ENCODE measurements at regions not wholly inside any gene's neighbourhood (a gene's known extent, or its start where the extent isn't known, plus 50 kb on each side); places are given as distances from the start of the nearest gene placed in this dataset.

DNA sequence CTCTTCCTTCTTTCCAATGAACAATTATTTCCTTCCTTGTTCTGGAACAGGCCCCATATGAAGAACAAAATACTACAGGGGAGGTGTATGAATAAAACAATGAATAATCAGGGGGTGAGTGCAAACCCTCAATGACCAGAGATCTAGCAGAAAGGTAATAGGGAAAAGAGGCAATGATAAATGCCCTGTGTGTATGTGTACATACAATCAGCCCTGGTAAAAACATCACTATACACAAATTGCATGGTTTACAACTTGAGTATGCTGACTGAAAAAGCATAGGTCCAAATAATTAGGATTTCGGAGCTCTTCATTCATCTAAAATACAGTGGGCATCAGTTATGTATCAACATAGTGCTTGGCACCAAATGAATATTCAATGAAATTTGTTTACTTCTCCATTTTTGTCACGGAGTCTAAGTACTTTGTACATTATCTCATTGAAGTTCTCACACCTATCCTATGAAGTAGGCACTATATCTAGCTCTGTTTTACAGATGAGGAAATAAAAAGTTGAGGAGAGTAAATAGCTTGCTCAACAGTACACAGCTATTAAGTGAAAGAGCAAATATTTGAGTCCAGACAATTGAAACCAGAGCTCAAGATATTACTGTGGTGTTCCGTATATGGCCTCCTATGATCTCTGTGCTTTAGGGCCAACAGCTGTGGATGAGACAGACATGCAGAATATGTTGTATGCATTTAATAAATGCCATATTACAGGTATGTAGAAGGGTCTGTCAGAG, 1065.4 kb downstream of the SORCS3 start:
- TF ChIP-seq EZH2phosphoT487 (IDR thresholded peaks at IDR 0.05; ENCODE audit: low read length) = no peak
- no peak for TF ChIP-seq EZH2 (optimal IDR thresholded peaks at IDR 0.05; ENCODE audit: low read depth, low read length)
- TF ChIP-seq, protein P1, sequence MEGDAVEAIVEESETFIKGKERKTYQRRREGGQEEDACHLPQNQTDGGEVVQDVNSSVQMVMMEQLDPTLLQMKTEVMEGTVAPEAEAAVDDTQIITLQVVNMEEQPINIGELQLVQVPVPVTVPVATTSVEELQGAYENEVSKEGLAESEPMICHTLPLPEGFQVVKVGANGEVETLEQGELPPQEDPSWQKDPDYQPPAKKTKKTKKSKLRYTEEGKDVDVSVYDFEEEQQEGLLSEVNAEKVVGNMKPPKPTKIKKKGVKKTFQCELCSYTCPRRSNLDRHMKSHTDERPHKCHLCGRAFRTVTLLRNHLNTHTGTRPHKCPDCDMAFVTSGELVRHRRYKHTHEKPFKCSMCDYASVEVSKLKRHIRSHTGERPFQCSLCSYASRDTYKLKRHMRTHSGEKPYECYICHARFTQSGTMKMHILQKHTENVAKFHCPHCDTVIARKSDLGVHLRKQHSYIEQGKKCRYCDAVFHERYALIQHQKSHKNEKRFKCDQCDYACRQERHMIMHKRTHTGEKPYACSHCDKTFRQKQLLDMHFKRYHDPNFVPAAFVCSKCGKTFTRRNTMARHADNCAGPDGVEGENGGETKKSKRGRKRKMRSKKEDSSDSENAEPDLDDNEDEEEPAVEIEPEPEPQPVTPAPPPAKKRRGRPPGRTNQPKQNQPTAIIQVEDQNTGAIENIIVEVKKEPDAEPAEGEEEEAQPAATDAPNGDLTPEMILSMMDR (IDR thresholded peaks at IDR 0.05; ENCODE audit: low read length) = no peak
- Histone ChIP-seq H3K4me2 (ENCODE audit: low read depth, low read length) (no peak overlapping the region), H3K9me2 (replicated peaks; ENCODE audit: insufficient read depth, low read length) (no peaks in the 10 kb centered on the region), H3F3A (ENCODE audit: insufficient read depth, low read length) (no peaks in the 10 kb centered on the region), H3K36me3 (replicated peaks; ENCODE audit: insufficient read depth, low read length) (no peaks in the 10 kb centered on the region), H3K4me1 (ENCODE audit: low read length) (no peaks in the 10 kb centered on the region), H3K27ac (ENCODE audit: low read length) (no peak overlapping the region), H3K4me3 (ENCODE audit: low read length) (no peak overlapping the region), H2AFZ (ENCODE audit: low read length) (no peak overlapping the region), H3K9me3 (replicated peaks; ENCODE audit: insufficient read depth, low read length) (no peaks in the 10 kb centered on the region), H3K9ac (ENCODE audit: low read length) (no peak overlapping the region), H3K79me2 (ENCODE audit: low read length) (no peaks in the 10 kb centered on the region), H3K27me3 (replicated peaks; ENCODE audit: insufficient read depth, low read length) (no peaks in the 10 kb centered on the region), H4K20me1 (ENCODE audit: insufficient read depth, low read length) (no peaks in the 10 kb centered on the region)
- DNase-seq = no peak

GRCh38 chr10:105702211-105702610, 1061.1 kb downstream of the SORCS3 start:
- H3K27ac ChIP-seq (ENCODE audit: low read length) = no peak overlapping the region
- H3K36me3 ChIP-seq (replicated peaks; ENCODE audit: insufficient read depth, low read length) = no peaks in the 10 kb centered on the region
- no peak overlapping the region for H3K4me3 ChIP-seq (ENCODE audit: low read length)
- no peaks in the 10 kb centered on the region for H4K20me1 ChIP-seq (ENCODE audit: insufficient read depth, low read length)
- no peak for DNase-seq
- no peaks in the 10 kb centered on the region for H3F3A ChIP-seq (ENCODE audit: insufficient read depth, low read length)
- H3K9ac ChIP-seq (ENCODE audit: low read length) = no peak overlapping the region
- H3K27me3 ChIP-seq (replicated peaks; ENCODE audit: insufficient read depth, low read length) = no peaks in the 10 kb centered on the region
- no peak overlapping the region for H2AFZ ChIP-seq (ENCODE audit: low read length)
- no peaks in the 10 kb centered on the region for H3K79me2 ChIP-seq (ENCODE audit: low read length)
- no peaks in the 10 kb centered on the region for H3K9me2 ChIP-seq (replicated peaks; ENCODE audit: insufficient read depth, low read length)
- H3K4me2 ChIP-seq (ENCODE audit: low read depth, low read length) = no peak overlapping the region
- no peak for TF ChIP-seq EZH2phosphoT487 (IDR thresholded peaks at IDR 0.05; ENCODE audit: low read length)
- TF ChIP-seq, protein P1 (IDR thresholded peaks at IDR 0.05; ENCODE audit: low read length) = no peak
- no peak for TF ChIP-seq EZH2 (optimal IDR thresholded peaks at IDR 0.05; ENCODE audit: low read depth, low read length)
- H3K4me1 ChIP-seq (ENCODE audit: low read length) = no peaks in the 10 kb centered on the region
- no peaks in the 10 kb centered on the region for H3K9me3 ChIP-seq (replicated peaks; ENCODE audit: insufficient read depth, low read length)

DNA sequence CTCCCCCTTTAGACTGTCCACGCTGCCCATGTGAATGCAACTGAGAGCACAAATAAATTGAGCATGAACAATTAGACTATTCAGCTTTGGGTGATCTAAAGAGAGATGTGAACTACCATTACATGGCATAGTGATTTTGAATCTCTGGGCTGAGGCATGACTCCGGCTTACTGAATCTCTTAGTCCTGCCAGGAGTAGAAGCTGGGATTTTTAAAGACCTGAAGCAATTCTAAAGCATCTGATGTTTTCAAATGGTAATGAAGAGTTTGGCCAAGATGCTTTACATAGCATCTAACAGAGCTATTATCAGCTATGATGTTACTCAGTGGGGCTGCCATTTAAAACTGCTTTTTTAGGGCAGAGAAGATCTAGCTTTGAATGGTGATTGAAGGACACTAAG, 1059.1 kb downstream of the SORCS3 start:
- H3K9me2 ChIP-seq (replicated peaks; ENCODE audit: insufficient read depth, low read length) = no peaks in the 10 kb centered on the region
- H3K36me3 ChIP-seq (replicated peaks; ENCODE audit: insufficient read depth, low read length) = no peaks in the 10 kb centered on the region
- no peak overlapping the region for H3K27ac ChIP-seq (ENCODE audit: low read length)
- H3K79me2 ChIP-seq (ENCODE audit: low read length) = no peaks in the 10 kb centered on the region
- no peak for DNase-seq
- no peaks in the 10 kb centered on the region for H3K4me1 ChIP-seq (ENCODE audit: low read length)
- no peaks in the 10 kb centered on the region for H3K27me3 ChIP-seq (replicated peaks; ENCODE audit: insufficient read depth, low read length)
- no peak overlapping the region for H3K4me2 ChIP-seq (ENCODE audit: low read depth, low read length)
- H2AFZ ChIP-seq (ENCODE audit: low read length) = no peak overlapping the region
- H3K9me3 ChIP-seq (replicated peaks; ENCODE audit: insufficient read depth, low read length) = no peaks in the 10 kb centered on the region
- no peak for TF ChIP-seq EZH2phosphoT487 (IDR thresholded peaks at IDR 0.05; ENCODE audit: low read length)
- TF ChIP-seq EZH2 (optimal IDR thresholded peaks at IDR 0.05; ENCODE audit: low read depth, low read length) = no peak
- TF ChIP-seq, protein P1 (IDR thresholded peaks at IDR 0.05; ENCODE audit: low read length) = no peak
- no peaks in the 10 kb centered on the region for H3F3A ChIP-seq (ENCODE audit: insufficient read depth, low read length)
- H3K9ac ChIP-seq (ENCODE audit: low read length) = no peak overlapping the region
- H3K4me3 ChIP-seq (ENCODE audit: low read length) = no peak overlapping the region
- H4K20me1 ChIP-seq (ENCODE audit: insufficient read depth, low read length) = no peaks in the 10 kb centered on the region

Data from MM.1S (cell line).